ENCODE measurements at regions not wholly inside any gene's neighbourhood (a gene's known extent, or its start where the extent isn't known, plus 50 kb on each side); places are given as distances from the start of the nearest gene placed in this dataset.
A peak's percentile ranks its signal among the peaks of the same experiment; 100 is the strongest.

DNA sequence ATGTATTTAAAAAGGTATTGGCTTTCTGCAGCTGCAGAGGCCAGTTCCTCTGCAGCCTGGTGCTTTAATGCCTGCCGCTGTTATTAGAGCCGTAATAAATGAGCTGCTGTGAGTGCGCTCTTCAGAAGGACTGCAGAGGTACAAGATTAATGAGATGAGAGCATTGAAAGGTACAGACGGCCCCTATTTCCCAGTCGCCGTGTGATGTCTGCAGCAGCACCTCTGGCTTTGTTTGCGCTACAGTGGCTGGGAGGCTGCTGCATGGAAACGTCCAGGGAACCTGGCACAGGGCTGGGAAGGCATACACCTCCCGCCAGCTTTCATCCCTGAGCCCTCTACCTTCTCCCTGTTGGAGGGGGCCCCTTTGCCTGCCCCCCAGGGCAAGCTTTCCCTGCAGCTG is 383.8 kb upstream of the ZMIZ1 start:
- H3K4me1 ChIP-seq: no peaks in the 10 kb centered on the region
- H3K4me3 ChIP-seq: no peak overlapping the region
- 84% methylated on average over 9 of the region's 9 CpGs for WGBS, 2 donors
- H3K27ac ChIP-seq: no peak overlapping the region
- DNase-seq (no peak), ATAC-seq (ENCODE audit: low FRiP score in 2 of 2) (no peak)
- no peaks in the 10 kb centered on the region for H3K36me3 ChIP-seq
- TF ChIP-seq, protein P1, sequence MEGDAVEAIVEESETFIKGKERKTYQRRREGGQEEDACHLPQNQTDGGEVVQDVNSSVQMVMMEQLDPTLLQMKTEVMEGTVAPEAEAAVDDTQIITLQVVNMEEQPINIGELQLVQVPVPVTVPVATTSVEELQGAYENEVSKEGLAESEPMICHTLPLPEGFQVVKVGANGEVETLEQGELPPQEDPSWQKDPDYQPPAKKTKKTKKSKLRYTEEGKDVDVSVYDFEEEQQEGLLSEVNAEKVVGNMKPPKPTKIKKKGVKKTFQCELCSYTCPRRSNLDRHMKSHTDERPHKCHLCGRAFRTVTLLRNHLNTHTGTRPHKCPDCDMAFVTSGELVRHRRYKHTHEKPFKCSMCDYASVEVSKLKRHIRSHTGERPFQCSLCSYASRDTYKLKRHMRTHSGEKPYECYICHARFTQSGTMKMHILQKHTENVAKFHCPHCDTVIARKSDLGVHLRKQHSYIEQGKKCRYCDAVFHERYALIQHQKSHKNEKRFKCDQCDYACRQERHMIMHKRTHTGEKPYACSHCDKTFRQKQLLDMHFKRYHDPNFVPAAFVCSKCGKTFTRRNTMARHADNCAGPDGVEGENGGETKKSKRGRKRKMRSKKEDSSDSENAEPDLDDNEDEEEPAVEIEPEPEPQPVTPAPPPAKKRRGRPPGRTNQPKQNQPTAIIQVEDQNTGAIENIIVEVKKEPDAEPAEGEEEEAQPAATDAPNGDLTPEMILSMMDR (IDR thresholded peaks at IDR 0.05): no peak
- TF ChIP-seq POLR2AphosphoS5 (IDR thresholded peaks at IDR 0.05) (no peak), POLR2A (IDR thresholded peaks at IDR 0.05) (no peak), EP300 (IDR thresholded peaks at IDR 0.05) (no peak)
- H3K27me3 ChIP-seq: no peaks in the 10 kb centered on the region
- peaks cover 0 to 5% (median 0%) of the 10 kb centered on the region in 4 donors for H3K9me3 ChIP-seq

DNA sequence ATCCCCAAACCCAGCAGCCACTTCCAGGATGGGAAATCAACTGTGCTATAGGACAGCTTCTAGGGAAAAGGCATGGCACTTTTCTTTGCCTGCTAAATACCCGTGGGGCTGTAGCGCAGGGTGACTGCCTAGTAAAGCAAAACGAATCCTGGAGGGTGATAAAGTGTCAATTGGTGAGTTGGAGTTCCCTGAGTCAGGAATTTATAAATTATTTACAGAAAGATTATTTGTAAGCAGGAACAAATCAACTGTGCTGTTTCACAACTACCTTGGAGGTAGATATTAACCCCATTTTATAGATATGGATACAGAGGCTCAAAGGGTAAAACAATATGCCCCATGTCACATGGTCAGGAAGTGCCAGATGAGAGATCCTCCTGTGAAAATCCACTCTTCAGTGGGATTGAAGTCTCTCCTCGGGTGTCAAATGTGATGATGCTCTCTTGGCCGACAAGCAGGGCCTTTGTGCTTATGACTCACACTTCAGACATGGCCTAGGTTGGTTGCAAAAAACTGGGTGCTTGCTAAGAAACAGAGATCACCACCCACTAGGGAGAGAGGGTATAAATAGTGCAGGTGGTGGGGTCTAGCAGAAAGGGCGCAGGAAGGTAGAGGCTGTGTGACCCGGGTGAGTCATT is 383.2 kb upstream of the ZMIZ1 start:
- DNase-seq: no peak
- Histone ChIP-seq H3K27ac (no peak overlapping the region), H3K4me3 (no peak overlapping the region), H3K4me1 (no peaks in the 10 kb centered on the region), H3K9me3 (peaks cover 0 to 5% (median 0%) of the 10 kb centered on the region in 4 donors), H3K27me3 (no peaks in the 10 kb centered on the region), H3K36me3 (no peaks in the 10 kb centered on the region)
- ATAC-seq (ENCODE audit: low FRiP score in 2 of 2): no peak
- TF ChIP-seq POLR2AphosphoS5 (IDR thresholded peaks at IDR 0.05) (no peak), EP300 (IDR thresholded peaks at IDR 0.05) (no peak), POLR2A (IDR thresholded peaks at IDR 0.05) (no peak)
- TF ChIP-seq, protein P1 (IDR thresholded peaks at IDR 0.05): no peak
- 85 to 92% methylated on average over 7 of the region's 7 CpGs for WGBS, 2 donors

GRCh38 chr10:78686444-78687060 is 382.2 kb upstream of the ZMIZ1 start:
- H3K4me1 ChIP-seq: no peaks in the 10 kb centered on the region
- TF ChIP-seq POLR2A (IDR thresholded peaks at IDR 0.05) (no peak), EP300 (IDR thresholded peaks at IDR 0.05) (no peak), POLR2AphosphoS5 (IDR thresholded peaks at IDR 0.05) (no peak)
- TF ChIP-seq, protein P1 (IDR thresholded peaks at IDR 0.05): no peak
- WGBS, 2 donors: 76 to 87% methylated on average over 10 of the region's 10 CpGs
- H3K27me3 ChIP-seq: no peaks in the 10 kb centered on the region
- no peak overlapping the region for H3K4me3 ChIP-seq
- no peak for ATAC-seq (ENCODE audit: low FRiP score in 2 of 2)
- DNase-seq: no peak
- H3K9me3 ChIP-seq: peaks cover 0 to 5% (median 0%) of the 10 kb centered on the region in 4 donors
- H3K27ac ChIP-seq: no peak overlapping the region
- no peaks in the 10 kb centered on the region for H3K36me3 ChIP-seq

DNA sequence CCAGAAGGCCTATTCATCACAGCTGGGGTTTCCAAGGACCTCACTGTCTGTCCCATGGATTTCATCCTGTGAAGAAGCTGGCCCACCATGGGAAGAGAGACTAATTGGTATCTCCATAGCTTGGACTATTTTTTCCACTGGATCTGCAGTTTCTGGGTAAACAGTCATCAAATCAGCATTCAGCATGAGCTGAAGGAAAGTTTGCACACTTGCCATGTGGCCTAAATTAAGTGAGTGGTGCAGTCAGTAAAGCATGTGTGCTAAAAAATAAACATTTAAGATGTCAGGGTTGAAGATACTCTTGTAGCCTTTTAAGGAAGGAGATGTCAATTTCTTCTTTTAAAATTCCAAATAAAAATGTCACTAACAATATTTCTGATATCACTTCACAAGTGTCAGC is 381.1 kb upstream of the ZMIZ1 start:
- Histone ChIP-seq H3K27ac (no peak overlapping the region), H3K27me3 (no peaks in the 10 kb centered on the region), H3K36me3 (no peaks in the 10 kb centered on the region), H3K9me3 (no peaks in the 10 kb centered on the region), H3K4me3 (no peak overlapping the region), H3K4me1 (no peaks in the 10 kb centered on the region)
- DNase-seq: no peak
- no peak for TF ChIP-seq EP300 (IDR thresholded peaks at IDR 0.05)
- TF ChIP-seq POLR2AphosphoS5 (IDR thresholded peaks at IDR 0.05): no peak
- no peak for ATAC-seq (ENCODE audit: low FRiP score in 2 of 2)

- ATAC-seq (ENCODE audit: low FRiP score in 2 of 2) (peak in 1 of 2 donors; percentile 47), DNase-seq (no peak)
- Histone ChIP-seq H3K9me3 (no peaks in the 10 kb centered on the region), H3K4me1 (no peaks in the 10 kb centered on the region), H3K27me3 (no peaks in the 10 kb centered on the region), H3K4me3 (no peak overlapping the region), H3K27ac (no peak overlapping the region), H3K36me3 (no peaks in the 10 kb centered on the region)
- TF ChIP-seq, protein P1 (IDR thresholded peaks at IDR 0.05): no peak
- TF ChIP-seq EP300 (IDR thresholded peaks at IDR 0.05): no peak
- TF ChIP-seq POLR2A (IDR thresholded peaks at IDR 0.05): no peak
- TF ChIP-seq POLR2AphosphoS5 (IDR thresholded peaks at IDR 0.05): no peak
- WGBS, 2 donors: 90% methylated on average over 6 of the region's 6 CpGs
These were observed 380.4 kb upstream of the ZMIZ1 start for GRCh38 chr10:78688230-78688900.
